ENCODE measurements at regions not wholly inside any gene's neighbourhood (a gene's known extent, or its start where the extent isn't known, plus 50 kb on each side); places are given as distances from the start of the nearest gene placed in this dataset.

DNA sequence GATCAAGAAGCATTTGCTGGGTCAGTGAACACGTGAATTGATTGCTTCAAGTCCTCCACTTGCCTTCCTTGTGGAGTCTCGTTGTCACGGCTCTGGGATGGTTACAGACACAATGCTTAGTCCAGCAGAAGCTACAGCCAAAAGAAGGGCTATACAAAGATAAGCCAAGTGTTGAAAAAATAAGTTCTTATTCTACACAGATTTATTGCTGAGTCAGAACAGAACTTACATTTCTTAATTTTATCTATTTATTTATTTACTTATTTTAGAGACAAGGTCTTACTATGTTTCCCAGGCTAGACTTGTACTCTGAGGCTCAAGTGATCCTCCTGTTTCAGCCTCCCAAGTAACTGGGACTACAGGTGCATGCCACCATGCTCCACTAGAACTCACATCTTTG lies 199.0 kb downstream of the MYLK4 start:
- no peak for DNase-seq (ENCODE audit: low read depth in 1 of 2, low spot score in 1 of 2)
- Histone ChIP-seq H3K27ac (no peak overlapping the region), H3K36me3 (no peaks in the 10 kb centered on the region), H3K9me3 (ENCODE audit: low read depth) (no peaks in the 10 kb centered on the region), H3K4me3 (no peak overlapping the region), H3K4me1 (ENCODE audit: low read depth) (no peaks in the 10 kb centered on the region), H3K27me3 (no peaks in the 10 kb centered on the region)
- TF ChIP-seq, protein P1, sequence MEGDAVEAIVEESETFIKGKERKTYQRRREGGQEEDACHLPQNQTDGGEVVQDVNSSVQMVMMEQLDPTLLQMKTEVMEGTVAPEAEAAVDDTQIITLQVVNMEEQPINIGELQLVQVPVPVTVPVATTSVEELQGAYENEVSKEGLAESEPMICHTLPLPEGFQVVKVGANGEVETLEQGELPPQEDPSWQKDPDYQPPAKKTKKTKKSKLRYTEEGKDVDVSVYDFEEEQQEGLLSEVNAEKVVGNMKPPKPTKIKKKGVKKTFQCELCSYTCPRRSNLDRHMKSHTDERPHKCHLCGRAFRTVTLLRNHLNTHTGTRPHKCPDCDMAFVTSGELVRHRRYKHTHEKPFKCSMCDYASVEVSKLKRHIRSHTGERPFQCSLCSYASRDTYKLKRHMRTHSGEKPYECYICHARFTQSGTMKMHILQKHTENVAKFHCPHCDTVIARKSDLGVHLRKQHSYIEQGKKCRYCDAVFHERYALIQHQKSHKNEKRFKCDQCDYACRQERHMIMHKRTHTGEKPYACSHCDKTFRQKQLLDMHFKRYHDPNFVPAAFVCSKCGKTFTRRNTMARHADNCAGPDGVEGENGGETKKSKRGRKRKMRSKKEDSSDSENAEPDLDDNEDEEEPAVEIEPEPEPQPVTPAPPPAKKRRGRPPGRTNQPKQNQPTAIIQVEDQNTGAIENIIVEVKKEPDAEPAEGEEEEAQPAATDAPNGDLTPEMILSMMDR (IDR thresholded peaks at IDR 0.05; ENCODE audit: low read depth, low read length), result no peak

DNA sequence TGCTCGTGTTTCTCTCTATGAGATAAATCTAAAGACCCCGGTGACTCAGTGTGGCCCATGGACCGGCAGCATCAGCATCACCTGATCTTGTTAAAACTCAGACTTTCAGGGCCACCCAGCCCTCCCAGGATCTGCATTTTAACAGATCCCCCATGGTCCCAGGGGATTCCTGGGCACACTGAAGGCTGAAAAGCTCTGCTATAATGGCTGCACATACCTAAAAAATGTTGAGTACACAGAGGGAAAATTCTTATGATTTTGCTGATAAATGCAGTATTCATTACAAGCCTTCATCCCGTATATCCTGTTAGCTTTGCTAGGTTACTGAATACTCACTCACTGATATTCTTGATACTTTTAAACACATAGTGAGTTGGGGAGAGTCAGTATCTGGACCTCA lies 200.5 kb downstream of the MYLK4 start:
- TF ChIP-seq, protein P1 (IDR thresholded peaks at IDR 0.05; ENCODE audit: low read depth, low read length), result no peak
- DNase-seq (ENCODE audit: low read depth in 1 of 2, low spot score in 1 of 2), result no peak
- Histone ChIP-seq H3K27ac (no peak overlapping the region), H3K4me1 (ENCODE audit: low read depth) (no peaks in the 10 kb centered on the region), H3K36me3 (no peaks in the 10 kb centered on the region), H3K4me3 (no peak overlapping the region), H3K27me3 (no peaks in the 10 kb centered on the region), H3K9me3 (ENCODE audit: low read depth) (no peaks in the 10 kb centered on the region)

DNA sequence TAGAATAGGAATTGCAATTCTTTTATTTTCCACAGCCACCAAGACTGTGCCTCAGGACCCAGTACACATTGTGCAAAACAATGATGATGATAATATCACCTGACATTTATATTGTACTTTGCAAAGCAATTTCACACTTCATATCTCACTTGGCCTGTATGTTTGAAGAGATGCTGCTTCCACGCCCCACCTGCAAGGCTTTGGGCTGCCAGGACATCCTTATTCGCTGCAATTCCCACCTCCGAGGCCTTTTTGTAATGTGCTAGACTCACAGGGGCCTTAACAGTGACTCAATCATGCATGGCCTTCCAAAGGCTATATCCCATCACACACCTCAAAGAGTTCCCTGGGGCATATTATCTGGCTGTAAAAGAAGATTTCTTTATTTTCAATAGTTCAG lies 200.9 kb downstream of the MYLK4 start:
- no peak overlapping the region for H3K4me3 ChIP-seq
- no peaks in the 10 kb centered on the region for H3K9me3 ChIP-seq (ENCODE audit: low read depth)
- DNase-seq (ENCODE audit: low read depth in 1 of 2, low spot score in 1 of 2), result no peak
- H3K36me3 ChIP-seq, result no peaks in the 10 kb centered on the region
- no peaks in the 10 kb centered on the region for H3K4me1 ChIP-seq (ENCODE audit: low read depth)
- H3K27ac ChIP-seq, result no peak overlapping the region
- H3K27me3 ChIP-seq, result no peaks in the 10 kb centered on the region
- TF ChIP-seq, protein P1 (IDR thresholded peaks at IDR 0.05; ENCODE audit: low read depth, low read length), result no peak

DNA sequence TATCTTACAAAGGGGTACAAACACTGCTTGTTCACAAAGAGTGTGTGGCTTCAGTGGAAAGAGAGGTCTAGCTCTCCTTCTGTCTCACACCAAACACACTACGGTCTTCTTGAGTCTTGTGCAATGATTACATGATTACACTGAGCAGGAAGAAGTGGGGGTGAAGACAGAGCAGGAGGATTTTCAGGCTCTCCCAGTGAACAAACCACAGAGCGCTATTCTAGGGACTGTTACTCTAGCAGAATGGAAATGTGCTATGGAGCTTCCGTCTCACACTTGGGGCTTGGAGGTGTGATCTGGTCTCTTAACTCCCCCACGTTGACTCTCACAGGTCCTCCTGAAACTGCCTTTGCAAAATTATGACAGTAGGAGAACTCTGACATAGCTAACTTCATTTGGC lies 203.4 kb downstream of the MYLK4 start:
- H3K27ac ChIP-seq, result no peak overlapping the region
- TF ChIP-seq, protein P1 (IDR thresholded peaks at IDR 0.05; ENCODE audit: low read depth, low read length), result no peak
- H3K27me3 ChIP-seq, result no peaks in the 10 kb centered on the region
- DNase-seq (ENCODE audit: low read depth in 1 of 2, low spot score in 1 of 2), result peak in 1 of 2 donors; percentile 66
- H3K4me3 ChIP-seq, result no peak overlapping the region
- H3K36me3 ChIP-seq, result no peaks in the 10 kb centered on the region
- H3K4me1 ChIP-seq (ENCODE audit: low read depth), result no peaks in the 10 kb centered on the region
- no peaks in the 10 kb centered on the region for H3K9me3 ChIP-seq (ENCODE audit: low read depth)

DNA sequence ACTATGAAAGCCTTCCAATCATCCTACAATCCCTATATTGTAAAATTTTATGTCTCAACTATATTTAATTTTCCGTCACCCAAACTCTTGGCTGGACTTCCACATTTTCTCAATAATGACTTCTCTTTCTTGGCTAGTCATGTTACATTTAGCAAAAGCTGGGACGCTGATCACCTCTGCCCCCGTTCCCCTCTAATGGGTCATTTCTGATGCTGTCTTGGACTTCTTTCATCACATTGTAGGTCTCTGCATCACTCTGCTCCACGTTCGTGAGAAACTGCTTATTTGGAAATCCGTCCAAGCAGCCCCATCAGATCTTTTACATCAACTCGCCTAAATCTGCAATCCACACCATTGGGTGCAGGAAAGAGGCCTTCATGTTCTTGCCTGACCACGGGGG lies 203.8 kb downstream of the MYLK4 start:
- H3K27ac ChIP-seq, result no peak overlapping the region
- DNase-seq (ENCODE audit: low read depth in 1 of 2, low spot score in 1 of 2), result no peak
- TF ChIP-seq, protein P1 (IDR thresholded peaks at IDR 0.05; ENCODE audit: low read depth, low read length), result no peak

More for the DNA sequence above, 203.8 kb downstream of the MYLK4 start:
- Histone ChIP-seq H3K4me3 (no peak overlapping the region), H3K4me1 (ENCODE audit: low read depth) (no peaks in the 10 kb centered on the region), H3K36me3 (no peaks in the 10 kb centered on the region), H3K9me3 (ENCODE audit: low read depth) (no peaks in the 10 kb centered on the region), H3K27me3 (no peaks in the 10 kb centered on the region)

Measured in cardiac muscle cell (in vitro differentiated cells and primary cell).